ENCODE measurements at regions not wholly inside any gene's neighbourhood (a gene's known extent, or its start where the extent isn't known, plus 50 kb on each side); places are given as distances from the start of the nearest gene placed in this dataset.
A peak's percentile ranks its signal among the peaks of the same experiment; 100 is the strongest.

DNA sequence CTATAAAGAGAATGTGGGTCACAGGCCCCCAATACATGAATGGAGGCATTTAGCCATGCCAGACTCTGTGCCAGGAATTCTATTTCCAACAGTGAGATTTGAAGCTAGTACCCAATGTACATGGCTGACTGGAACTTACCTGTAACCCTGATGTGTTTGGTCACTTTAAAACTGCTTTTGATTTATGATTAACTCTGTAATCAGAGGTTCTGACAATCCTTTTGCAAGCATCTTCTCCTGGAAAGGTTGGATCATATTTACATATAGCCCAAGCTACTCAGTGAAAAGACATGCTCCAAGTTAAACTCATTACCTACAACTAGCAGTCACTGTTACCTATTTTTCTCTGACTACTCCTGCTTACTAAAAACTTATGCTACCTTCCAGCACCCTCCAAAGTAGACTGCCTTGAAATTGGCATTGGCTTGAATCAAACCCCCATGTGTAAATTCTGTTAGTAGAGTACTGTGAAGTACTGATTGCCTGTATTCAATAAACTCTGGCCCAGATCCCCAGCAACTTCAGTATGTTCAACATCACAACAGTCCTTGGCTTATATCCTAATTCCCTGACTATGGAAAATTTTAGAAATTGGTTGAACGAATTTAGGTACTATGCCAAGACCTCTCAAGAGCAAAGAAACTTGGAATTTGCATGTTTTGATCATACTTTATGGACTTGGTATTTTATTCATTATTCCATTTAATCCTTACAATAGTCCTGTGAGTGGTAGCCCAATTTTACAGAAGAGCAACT lies 665.6 kb upstream of the NECTIN3 start:
- no TSS peak for BruUV-seq (replicated peaks)
- POLR2A ChIA-PET (ENCODE audit: unreplicated experiment): no interaction called here

GRCh38 chr3:110413266-110413665 lies 658.4 kb upstream of the NECTIN3 start:
- ChIA-PET POLR2A (ENCODE audit: unreplicated experiment) (no interaction called here), CTCF (no interaction called here)
- Histone ChIP-seq H3K9me3 (ENCODE audit: low read length) (no peaks in the 10 kb centered on the region), H4K20me1 (ENCODE audit: low read length) (no peaks in the 10 kb centered on the region), H3K4me2 (ENCODE audit: low read length) (0 out of 2 replicates have a peak overlapping the region, but pooled peaks have one; percentile 27), H3K27me3 (ENCODE audit: low read length) (no peaks in the 10 kb centered on the region), H3F3A (ENCODE audit: low read length, unreplicated experiment) (peaks cover 4% of the 10 kb centered on the region), H2AFZ (ENCODE audit: low read length) (0 out of 2 replicates have a peak overlapping the region, but pooled peaks have one; percentile 1), H3K9me2 (replicated peaks; ENCODE audit: low read length) (no peaks in the 10 kb centered on the region), H3K4me3 (ENCODE audit: low read length) (no peak overlapping the region), H3K4me1 (ENCODE audit: insufficient read depth, low read length) (peaks cover 22% of the 10 kb centered on the region), H3K36me3 (ENCODE audit: low read depth, low read length) (no peaks in the 10 kb centered on the region), H3K27ac (ENCODE audit: low read length) (peak overlapping the region; percentile 63), H3K9ac (ENCODE audit: low read length) (no peak overlapping the region), H3K79me2 (ENCODE audit: low read length) (no peaks in the 10 kb centered on the region)
- no peak for TF ChIP-seq EZH2phosphoT487 (IDR thresholded peaks at IDR 0.05; ENCODE audit: borderline replicate concordance, low read length)
- TF ChIP-seq CTCF (conservative IDR thresholded peaks at IDR 0.05; ENCODE audit: low read depth, low read length): no peak
- TF ChIP-seq EZH2 (IDR thresholded peaks at IDR 0.05; ENCODE audit: low read length, unreplicated experiment): no peak
- ATAC-seq (no peak), DNase-seq (no peak)
- BruUV-seq (replicated peaks): no TSS peak
- intact Hi-C loops (cut with micrococcal nuclease): no loop called here

More for the DNA sequence above, 665.6 kb upstream of the NECTIN3 start:
- Histone ChIP-seq H2AFZ (ENCODE audit: low read length) (no peak overlapping the region), H3K79me2 (ENCODE audit: low read length) (no peaks in the 10 kb centered on the region), H3F3A (ENCODE audit: low read length, unreplicated experiment) (no peaks in the 10 kb centered on the region), H3K4me1 (ENCODE audit: insufficient read depth, low read length) (no peaks in the 10 kb centered on the region), H3K9me2 (replicated peaks; ENCODE audit: low read length) (no peaks in the 10 kb centered on the region), H3K9me3 (ENCODE audit: low read length) (no peaks in the 10 kb centered on the region), H4K20me1 (ENCODE audit: low read length) (no peaks in the 10 kb centered on the region), H3K27me3 (ENCODE audit: low read length) (no peaks in the 10 kb centered on the region), H3K36me3 (ENCODE audit: low read depth, low read length) (no peaks in the 10 kb centered on the region), H3K27ac (ENCODE audit: low read length) (no peak overlapping the region), H3K4me2 (ENCODE audit: low read length) (no peak overlapping the region), H3K4me3 (ENCODE audit: low read length) (no peak overlapping the region), H3K9ac (ENCODE audit: low read length) (no peak overlapping the region)
- DNase-seq (no peak), ATAC-seq (no peak)
- CTCF ChIA-PET: no interaction called here
- intact Hi-C loops (cut with micrococcal nuclease): no loop called here
- TF ChIP-seq EZH2phosphoT487 (IDR thresholded peaks at IDR 0.05; ENCODE audit: borderline replicate concordance, low read length) (no peak), CTCF (conservative IDR thresholded peaks at IDR 0.05; ENCODE audit: low read depth, low read length) (no peak), EZH2 (IDR thresholded peaks at IDR 0.05; ENCODE audit: low read length, unreplicated experiment) (no peak)

Measured in PC-3 (cell line).